ENCODE measurements at regions not wholly inside any gene's neighbourhood (a gene's known extent, or its start where the extent isn't known, plus 50 kb on each side); places are given as distances from the start of the nearest gene placed in this dataset.
"Not testable (repeated sequence)": the region's sequence is repeated elsewhere in the genome, so short reads cannot be mapped to it uniquely, and the experiment has no call there.

DNA sequence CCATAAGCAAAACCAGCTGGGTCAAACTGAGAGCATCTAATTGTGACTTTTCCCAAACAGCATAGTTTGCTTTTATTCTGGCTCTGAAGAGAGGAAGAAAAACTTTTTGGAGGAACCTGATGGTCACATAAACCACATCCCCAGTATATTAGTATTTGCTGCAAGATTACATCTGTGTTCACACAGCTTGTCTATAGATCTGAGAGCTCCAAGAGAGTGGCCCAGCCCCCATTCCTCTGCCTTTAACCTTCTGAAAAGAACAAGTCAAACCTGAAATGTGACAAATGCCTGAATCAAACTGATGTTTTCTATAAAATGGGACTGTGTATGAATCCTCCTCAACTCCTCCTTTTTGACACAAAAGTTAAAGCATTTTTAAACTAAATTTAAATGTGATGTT, 435.2 kb downstream of the ZNF479 start:
- DNase-seq: not testable (repeated sequence)

DNA sequence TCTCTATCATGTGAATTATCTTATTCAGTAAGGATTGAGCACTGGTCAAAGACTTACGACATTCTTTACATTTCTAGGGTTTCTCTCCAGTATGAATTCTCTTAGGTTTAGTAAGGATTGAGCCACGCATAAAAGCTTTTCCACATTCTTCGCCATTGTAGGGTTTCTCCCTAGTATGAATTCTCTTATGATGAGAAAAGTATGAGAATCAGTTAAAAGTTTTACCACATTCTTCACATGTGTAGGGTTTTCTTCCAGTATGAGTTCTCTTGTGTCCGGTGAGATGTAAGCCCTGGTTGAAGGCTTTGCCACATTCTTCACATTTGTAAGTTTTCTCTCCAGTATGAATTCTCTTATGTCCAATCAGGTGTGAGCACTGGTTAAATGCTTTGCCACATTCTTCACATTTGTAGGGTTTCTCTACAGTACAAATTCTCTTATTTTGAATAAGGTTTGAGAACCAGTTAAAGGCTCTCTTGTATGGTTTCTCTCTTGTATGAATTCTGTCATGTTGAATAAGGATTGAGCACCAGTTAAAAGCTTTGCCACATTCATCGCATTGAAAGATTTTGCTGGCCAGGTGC, 445.9 kb downstream of the ZNF479 start:
- no peak for DNase-seq

DNA sequence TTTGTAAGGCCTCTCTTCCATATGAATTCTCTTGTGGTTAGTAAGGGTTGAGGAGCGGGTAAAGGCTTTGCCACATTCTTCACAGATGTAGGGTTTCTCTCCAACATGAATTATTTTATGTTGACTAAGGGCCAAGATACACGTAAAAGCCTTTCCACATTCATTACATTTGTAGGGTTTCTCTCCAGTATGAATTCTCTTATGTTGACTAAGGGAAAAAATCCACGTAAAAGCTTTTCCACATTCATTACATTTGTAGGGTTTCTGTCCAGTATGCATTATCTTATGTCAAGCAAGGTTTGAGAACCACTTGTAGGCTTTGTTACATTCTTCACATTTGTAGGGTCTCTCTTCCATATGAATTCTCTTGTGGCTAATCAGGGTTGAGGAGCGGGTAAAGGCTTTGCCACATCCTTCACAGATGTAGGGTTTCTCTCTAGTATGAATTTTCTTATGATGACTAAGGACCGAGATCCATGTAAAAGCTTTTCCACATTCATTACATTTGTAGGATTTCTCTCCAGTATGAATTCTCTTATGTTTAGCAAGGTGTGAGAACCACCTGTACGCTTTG, 493.0 kb downstream of the ZNF479 start:
- no peak for DNase-seq

DNA sequence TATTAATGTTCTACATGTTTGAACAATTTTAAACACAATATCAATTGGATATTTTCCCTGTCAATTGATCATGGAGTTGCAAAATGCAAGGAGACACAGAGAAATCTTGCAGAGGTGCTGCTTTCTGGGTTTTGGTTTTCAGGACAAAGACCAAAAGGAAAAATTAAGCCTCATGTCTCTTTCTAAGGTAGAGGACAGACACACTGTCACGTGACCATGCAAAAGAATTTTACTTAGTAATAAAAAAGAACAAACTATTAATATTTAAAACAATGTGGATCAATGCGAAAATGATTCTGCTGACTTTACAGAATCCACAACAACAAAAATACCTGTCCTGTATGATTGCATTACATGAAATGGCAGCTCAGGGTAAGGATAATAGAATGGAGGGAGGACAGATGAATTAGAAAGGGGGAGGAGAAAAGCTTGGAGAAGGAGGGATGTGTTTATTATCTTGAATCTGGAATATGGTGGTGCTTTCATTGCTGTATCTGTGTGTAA, 493.7 kb upstream of the NUPR2 start:
- no peak for DNase-seq

DNA sequence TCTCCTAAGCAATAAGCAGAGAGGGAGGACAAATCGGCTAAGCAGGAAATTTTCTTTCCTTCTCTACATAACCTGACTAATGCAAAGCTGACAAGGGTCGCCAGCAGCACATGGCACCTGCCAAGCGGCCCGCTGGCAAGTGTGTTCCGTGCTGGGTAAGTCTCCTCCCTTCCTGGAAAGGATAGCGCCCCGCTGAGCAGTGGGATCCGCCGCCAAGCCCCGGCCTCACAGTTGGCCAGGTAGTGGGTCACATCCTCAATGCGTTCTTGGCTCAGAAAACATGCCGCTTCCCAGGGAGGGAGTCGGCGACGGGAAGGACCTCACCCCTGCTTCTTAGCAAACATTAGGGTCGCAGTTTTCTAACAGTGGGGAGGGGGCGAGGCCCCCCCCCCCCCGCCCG, 488.9 kb upstream of the NUPR2 start:
- DNase-seq: no peak

DNA sequence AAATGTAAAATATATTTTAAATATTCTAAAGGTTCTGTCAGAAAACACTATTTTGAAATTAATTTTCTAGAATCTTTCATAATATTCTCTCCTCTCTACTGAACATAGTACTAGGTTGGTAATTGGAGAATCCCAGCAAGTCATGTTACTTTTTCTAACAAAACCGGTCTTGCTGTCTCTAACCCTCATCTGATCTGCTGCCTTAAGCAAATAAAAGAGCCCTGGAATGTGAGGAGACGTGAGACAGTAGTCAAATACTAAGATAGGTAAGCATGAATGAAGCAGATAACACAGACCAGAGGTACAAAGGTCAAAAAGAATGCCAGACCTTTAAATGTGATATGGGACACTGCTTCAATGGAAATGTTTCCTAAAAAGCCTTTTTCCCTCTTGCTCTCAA, 462.4 kb upstream of the NUPR2 start:
- no peak for DNase-seq

DNA sequence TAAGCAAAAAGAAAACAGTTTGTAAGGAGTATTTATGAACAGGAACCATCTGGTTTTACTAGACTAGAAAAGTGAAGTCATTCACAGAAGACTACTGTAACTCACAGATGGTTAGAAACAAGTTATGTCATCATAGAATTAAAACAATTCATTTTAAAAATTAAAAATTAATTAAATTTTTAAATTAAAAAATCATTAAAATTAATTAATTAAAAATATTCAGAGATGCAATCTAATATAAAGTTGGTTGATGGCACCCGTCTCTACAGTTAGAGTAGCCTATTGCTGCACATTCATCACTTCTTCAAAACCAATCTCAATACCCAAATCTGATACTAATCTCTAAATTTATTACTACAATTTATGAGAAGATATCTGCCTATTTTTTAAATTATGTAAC, 454.8 kb upstream of the NUPR2 start:
- DNase-seq: no peak

DNA sequence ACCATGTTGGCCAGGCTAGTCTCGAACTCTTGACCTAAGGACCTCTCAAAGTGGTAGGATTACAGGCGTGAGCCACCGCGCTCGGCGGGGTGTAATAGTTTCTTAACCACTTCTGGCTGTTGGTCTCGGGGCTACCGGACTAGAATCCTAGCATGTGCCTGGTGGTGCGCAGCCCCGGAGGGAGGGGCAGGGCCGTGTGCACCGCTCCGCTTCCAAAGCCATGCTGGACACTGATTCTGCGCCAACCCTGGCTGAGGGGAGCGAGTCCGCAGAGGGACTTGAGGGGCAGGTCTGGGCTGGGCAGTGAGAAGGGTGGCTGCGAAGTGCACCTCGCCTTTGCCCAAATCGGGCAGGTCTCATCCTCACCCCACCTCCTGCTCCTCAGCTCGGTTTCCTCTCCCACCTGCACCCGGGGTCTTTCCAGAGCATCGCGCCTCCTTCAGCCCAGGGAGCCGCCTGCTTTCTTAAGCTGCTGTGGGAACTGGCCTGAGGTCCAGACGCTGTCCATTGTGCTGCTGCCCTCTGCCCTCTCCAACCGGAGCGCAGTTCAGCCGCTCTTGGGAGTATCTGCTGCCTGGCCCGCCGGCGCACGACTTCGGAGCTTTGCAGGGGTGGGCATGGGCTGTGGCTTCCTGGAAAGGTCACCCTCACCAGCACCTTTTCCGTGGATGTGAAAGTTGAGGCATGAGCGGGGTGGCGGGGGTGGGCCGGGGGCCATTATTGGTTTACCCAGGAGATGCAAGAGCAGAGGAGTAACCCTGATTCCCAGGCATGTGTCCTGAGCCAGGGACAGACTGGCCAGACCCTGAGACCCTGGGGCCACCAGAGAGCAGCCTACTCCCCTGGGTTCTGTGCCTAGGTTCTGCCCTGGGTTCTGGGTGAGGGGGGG, 422.6 kb upstream of the NUPR2 start:
- DNase-seq: no peak

DNA sequence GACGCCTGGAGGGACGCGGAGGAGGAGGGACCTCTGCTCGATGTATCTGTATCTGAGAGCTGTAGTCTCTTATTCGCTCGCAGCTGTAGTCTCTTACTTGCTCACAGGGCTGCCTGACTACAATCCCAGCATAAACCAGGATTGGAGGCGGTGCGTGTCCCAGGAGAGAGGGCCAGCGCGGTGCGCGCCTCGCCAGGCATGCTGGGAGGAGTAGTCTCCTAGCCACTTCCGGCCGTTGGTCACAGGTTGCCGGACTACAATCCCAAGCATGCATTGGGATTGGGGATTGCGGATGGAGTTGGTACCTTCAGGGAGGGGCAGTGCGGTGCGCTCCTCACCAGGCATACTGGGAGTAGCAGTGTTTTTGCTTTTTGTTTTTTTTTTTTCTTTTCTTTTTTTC, 421.7 kb upstream of the NUPR2 start:
- DNase-seq: no peak

DNA sequence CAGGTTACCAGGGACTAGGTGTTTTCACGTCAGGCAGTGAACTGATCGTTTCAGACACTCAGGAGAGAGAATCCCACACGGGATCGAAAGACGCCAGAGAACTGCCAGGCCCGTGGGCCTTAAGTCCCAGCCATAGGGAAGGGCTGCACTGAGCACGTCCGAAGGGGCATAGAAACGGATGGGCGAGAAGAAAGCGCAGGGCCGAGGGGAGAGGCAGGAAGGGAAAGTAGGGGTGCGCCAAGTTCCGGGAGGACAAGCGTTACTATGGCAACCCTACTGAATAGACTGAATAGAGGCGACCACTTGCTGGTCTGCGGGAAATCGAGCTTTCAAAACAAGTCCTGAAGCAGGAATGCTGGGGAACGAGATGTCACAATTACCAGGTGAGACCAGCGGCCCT, 421.3 kb upstream of the NUPR2 start:
- no peak for DNase-seq

DNA sequence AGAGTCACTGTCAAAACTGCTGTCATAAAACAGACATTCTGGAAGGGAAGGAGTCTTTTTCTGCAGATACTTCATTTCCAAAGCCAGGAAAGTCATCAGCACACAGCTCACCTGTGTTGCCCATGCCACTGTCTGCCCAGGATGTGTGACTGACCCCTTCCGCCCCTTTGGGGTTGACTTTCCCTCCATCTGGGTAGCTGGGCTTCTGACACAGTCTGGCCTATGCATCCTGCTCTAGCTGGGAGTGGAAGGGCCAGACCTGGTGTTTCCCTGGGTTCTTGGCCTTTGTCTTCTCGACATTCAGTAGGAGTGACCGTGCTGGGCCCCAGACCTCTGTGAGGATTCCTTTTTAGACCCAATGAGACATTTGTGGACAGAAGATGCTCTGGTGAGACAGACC, 378.9 kb upstream of the NUPR2 start:
- DNase-seq: no peak

DNA sequence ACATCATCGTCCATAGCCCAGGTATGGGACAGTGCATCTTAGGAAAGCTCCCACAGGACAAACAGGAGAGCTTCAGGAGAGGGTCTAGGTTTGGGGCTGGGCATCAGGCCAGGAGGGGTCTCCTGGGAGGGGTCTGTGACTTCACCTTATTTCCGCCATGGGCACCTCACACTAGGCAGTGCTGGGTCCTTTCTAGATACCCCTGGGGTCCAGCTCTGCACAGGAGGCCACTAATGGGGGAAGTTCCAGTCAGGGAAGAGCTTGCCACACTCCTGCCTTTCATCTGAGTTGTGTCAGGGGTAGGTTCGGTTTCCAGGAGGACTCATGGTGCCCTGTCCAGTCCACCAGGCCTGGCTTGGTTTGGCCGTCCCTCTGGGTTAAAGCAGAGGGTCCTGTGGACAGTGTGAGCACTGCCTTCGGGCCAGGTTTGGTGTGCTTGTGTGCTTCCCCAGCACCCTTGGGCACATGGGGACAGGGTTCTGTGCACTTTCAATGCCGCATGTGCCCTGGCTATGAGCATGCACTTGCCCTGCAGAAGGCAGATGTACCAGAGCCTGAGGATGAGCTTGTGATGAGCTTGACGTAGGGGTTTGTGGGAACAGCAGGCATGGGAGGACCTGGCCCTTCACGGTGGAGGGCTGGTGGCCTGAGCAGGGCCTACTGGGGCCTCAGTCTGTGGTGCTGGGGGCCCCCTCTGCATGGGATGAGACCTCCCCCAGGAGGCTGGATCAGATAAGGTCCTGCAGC, 377.7 kb upstream of the NUPR2 start:
- DNase-seq: no peak

DNA sequence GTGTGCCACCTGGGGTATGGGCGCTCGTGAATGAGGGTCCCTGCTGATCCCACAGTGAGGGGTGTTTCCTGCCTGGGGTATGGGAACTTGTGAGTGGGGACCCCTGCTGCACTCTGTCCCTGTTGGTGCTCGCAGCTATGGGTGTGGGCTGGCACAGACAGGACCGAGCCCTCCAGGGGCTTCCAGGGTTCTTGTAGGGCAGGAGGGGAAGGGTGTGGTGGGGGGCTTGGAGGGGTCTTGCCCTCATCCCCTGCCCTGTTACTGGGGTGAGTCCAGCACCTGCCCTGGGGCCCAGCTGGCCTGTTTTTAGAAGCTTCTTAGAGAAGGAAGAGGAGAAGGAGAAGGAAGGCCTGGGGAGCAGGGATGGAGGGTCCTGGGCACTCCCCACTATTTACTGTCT, 377.0 kb upstream of the NUPR2 start:
- DNase-seq: no peak

DNA sequence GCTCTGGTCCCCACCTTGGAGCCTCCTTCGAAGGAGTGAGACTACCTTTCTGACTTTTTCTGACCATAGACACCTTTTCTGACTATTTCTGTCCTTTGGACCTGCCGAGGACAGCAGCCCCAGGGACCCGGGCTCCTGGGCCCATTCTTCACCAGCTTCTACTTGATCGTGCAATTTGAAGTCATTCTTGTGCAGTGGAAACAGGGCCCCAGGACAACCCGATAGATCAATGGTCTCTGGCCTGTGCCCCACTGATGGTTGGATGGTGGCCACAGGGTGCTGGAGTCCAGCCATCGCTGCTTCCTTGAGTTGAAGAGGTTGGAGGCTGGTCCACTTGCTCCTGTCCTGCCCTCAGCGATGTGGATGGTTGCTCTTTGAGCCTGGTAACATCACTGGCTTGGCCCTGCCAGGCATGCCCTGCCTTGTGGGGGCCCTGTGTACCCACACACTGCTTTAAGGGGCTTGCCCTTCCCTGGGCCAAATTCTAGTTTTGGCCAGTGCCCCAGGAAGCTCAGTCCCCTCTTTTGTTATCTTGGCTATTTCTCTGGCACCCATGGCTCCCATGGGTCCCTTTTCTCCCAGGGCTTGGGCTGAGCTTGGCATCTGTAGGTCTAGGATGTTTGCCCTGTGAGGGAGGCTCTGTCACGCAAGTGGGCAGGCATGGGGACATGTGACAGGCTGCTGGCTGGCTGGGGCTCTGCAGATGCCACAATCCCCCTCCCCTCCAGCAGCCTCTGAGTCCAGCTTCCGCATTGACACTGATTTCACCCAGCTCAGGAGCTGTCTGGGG, 375.6 kb upstream of the NUPR2 start:
- no peak for DNase-seq

DNA sequence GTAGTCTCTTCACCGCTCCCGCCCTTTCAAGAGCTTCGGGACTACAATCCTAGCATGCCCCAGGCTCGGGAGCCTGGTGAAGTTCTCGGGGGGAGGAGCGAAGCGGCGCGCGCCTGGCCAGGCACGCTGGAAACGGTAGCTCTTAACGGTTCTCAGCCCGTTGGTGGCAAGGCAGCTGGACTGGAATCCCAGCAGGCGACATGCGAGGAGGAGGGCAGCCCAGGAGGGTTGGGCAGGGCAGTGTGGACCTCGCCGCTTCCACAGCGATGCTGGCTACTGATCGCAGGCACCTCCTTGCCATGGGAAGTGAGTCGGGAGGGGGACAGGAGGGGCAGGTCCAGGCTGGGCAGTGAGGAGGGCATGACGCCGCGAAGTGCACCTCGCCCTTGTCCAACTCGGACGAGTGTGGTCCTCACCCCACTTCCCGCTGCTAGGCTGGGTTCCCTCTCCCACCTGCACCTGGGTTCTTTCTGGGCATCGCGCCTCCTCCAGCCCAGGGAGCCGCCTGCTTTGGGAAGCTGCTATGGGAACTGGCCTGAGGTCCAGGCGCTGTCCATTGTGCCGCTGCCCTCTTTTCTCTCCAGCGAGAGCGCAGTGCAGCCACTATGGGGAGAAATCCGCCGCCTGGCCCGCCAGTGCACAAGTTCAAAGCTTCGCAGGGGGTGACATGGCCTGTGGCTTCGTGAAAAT, 367.8 kb upstream of the NUPR2 start:
- no peak for DNase-seq

DNA sequence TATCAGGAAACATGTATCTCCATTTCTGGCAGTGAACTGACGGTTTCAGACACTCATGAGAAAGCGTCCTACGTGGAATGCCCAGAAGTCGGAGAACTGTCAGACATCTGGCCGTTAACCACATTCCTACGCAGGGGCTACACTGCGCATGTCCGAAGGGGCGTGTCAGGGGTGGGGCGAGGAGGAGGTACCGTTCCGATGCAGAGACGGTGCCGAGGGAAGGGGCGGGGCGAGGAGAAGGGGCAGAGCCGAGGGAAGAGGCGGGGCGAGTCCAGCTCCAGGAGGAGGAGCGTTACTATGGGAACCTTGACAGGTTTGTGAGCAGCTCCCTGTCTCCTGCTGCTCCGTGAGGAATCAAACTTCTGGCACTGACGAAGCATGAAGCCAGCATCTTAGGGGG, 366.9 kb upstream of the NUPR2 start:
- no peak for DNase-seq

DNA sequence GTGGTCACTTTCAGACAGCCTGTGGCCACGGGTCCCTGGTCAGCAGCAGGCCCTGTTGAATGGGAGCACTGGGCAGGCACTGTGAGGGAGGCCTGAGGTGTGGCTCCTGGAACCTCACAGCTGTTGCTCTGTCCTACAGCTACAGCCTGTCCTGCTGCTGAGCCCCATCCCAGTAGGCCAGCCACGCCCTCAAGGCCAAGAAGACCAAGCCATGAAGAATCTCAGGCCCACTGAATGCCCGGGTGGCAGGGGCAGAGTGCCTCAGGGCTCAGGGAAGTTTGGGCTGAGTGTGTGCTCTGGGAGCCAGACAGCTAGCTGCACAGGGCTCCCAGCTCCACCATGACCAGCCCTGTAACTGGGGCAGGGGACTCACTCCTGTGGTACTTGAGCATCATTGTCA, 363.5 kb upstream of the NUPR2 start:
- DNase-seq: no peak

DNA sequence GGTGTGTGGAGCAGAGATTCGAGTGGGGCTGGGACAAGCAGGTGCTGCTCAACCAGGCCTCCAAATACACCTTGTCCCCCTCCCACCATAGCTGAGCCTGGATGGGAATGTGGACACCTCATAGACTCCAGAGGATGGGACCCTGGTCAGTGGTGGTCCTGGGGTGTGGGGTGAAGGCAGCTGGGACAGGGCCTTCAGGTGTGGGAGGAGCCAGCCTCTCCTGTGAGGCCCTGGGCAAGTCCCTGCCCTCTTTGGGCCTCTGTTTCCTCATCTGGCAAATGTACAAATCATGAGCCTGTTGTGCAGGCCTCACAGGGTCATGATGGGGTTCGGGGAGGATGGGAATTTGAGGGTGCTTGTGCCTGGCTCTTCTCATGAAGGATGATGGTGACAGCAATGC, 362.9 kb upstream of the NUPR2 start:
- no peak for DNase-seq

DNA sequence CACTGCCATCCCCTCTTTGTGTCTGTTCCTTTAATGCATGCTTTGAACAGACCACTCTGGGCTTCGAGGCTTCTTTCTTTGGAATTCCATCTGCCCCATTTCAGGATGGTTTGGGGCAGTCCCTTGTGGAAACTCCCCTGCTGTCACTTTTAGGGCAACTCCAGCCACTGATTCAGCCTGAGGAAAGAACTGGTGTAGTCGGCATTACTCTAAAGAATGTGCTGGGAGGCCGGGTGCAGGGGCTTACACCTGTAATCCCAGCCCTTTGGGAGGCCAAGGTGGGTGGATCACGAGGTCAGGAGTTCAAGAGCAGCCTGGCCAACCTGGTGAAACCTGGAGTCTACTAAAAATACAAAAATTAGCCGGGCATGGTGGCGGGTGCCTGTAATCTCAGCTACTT, 358.1 kb upstream of the NUPR2 start:
- DNase-seq: no peak

DNA sequence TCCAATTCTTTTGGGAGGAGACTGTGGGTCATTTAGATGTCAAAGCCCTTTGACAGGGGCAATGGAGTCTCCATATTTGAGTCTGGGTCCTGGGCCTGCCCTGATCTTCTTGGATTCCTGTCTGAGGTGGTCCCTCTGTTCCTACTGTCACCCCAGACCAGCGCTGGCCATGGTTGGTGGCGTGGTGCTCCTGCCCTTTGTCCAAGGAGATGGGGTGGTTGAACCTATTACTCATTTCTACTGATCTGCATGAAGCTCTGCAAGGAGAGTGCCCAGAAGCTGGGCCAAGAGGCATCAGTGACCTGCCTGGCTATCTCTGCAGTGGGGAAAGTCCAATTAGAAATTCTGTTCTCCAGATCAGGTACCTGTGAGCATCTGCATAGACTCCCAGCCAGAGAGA, 355.6 kb upstream of the NUPR2 start:
- no peak for DNase-seq

DNA sequence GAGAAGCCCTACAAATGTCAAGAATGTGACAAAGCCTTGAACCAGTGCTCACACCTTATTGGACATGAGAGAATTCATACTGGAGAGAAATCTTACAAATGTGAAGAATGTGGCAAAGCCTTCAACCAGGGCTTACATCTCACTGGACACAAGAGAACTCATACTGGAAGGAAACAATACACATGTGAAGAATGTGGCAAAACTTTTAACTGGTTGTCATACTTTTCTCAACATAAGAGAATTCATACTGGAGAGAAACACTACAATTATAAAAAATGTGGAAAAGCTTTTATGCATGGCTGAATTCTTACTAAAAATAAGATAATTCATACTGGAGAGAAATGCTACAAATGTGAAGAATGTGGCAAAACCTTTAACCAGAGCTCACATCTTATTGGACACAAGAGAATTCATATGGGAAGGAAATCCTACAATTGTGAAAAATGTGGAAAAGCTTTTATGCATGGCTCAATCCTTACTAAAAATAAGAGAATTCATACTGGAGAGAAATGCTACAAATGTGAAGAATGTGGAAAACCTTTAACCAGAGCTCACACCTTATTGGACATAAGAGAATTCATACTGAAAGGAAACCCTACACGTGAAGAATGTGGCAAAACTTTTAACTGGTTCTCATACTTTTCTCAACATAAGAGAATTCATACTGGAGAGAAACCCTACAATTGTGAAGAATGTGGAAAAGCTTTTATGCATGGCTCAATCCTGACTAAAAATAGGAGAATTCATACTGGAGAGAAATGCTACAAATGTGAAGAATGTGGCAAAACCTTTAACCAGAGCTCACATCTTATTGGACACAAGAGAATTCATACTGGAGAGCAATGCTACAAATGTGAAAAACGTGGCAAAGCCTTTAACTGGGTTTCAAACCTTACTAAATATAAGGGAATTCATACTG, 350.6 kb upstream of the NUPR2 start:
- peak; percentile 1 for DNase-seq

Data from hematopoietic multipotent progenitor cell treated with erythropoietin and hydrocortisone succinate and interleukin-3 and kit ligand, for 4 days (in vitro differentiated cells).